GM19372 (cell line): ENCODE measurements at regions not wholly inside any gene's neighbourhood (a gene's known extent, or its start where the extent isn't known, plus 50 kb on each side); places are given as distances from the start of the nearest gene placed in this dataset.
"Not testable (repeated sequence)": the region's sequence is repeated elsewhere in the genome, so short reads cannot be mapped to it uniquely, and the experiment has no call there.

Source experiments
- ATAC-seq: cut with Tn5 transposase; IDR thresholded peaks from one replicate; pipeline ENCODE4 v1.9.1; 2021; ENCODE audit warnings: mild to moderate bottlenecking, low read depth, moderate library complexity; ENCODE audit not compliant: unreplicated experiment

- no peak for ATAC-seq
Observed at GRCh38 chr20:56689318-56689717, 60.2 kb downstream of the TFAP2C start.

GRCh38 chr20:56689852-56690485 lies 60.9 kb downstream of the TFAP2C start:
- no peak for ATAC-seq

GRCh38 chr20:56690531-56691175 lies 61.5 kb downstream of the TFAP2C start:
- no peak for ATAC-seq

GRCh38 chr20:56691325-56691998 lies 62.4 kb downstream of the TFAP2C start:
- ATAC-seq = no peak

GRCh38 chr20:56693217-56693616 lies 64.1 kb downstream of the TFAP2C start:
- ATAC-seq = no peak

GRCh38 chr20:56697476-56697875 lies 68.4 kb downstream of the TFAP2C start:
- ATAC-seq = no peak

GRCh38 chr20:56698297-56698696 lies 69.2 kb downstream of the TFAP2C start:
- no peak for ATAC-seq

- ATAC-seq = no peak
Observed at GRCh38 chr20:56698749-56699148, 69.6 kb downstream of the TFAP2C start.

- ATAC-seq = no peak
Observed at GRCh38 chr20:56702931-56703840, 74.1 kb downstream of the TFAP2C start.

- no peak for ATAC-seq
Observed at GRCh38 chr20:56706867-56707360, 77.8 kb downstream of the TFAP2C start.

GRCh38 chr20:56708991-56709390 lies 79.9 kb downstream of the TFAP2C start:
- no peak for ATAC-seq

GRCh38 chr20:56710125-56710524 lies 81.0 kb downstream of the TFAP2C start:
- no peak for ATAC-seq

- not testable (repeated sequence) for ATAC-seq
Observed at GRCh38 chr20:56710577-56710976, 81.5 kb downstream of the TFAP2C start.

- ATAC-seq = no peak
Observed at GRCh38 chr20:56711018-56711417, 81.9 kb downstream of the TFAP2C start.

GRCh38 chr20:56715309-56715708 lies 86.2 kb downstream of the TFAP2C start:
- no peak for ATAC-seq

GRCh38 chr20:56715902-56716519 lies 86.9 kb downstream of the TFAP2C start:
- no peak for ATAC-seq

- ATAC-seq = no peak
Observed at GRCh38 chr20:56716806-56717205, 87.7 kb downstream of the TFAP2C start.

GRCh38 chr20:56718816-56719215 lies 89.7 kb downstream of the TFAP2C start:
- no peak for ATAC-seq

GRCh38 chr20:56720620-56721213 lies 91.6 kb downstream of the TFAP2C start:
- ATAC-seq = no peak

- ATAC-seq = no peak
Observed at GRCh38 chr20:56722042-56722441, 92.9 kb downstream of the TFAP2C start.
